ENCODE measurements at regions not wholly inside any gene's neighbourhood (a gene's known extent, or its start where the extent isn't known, plus 50 kb on each side); places are given as distances from the start of the nearest gene placed in this dataset.

DNA sequence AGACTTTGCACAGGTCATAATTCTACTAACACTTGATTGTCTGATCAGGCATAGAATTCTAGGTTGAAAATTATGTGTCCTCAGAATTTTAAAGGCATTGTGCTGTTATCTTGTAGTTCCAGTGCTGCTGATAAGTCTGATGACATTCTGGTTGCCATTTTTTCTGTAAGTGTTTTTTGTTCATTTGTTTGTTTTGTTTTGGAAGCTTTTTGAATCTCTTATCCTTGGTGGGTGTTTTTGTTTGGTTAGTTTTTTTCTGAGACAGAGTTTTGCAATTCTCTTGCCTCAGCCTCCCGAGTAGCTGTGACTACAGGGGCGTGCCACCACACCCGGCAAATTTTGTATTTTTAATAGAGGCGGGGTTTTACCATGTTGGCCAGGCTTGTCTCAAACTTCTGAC, 178.9 kb downstream of the CCDC71L start:
- intact Hi-C loops (cut with DNase I), result no loop called here
- no peak for DNase-seq
- no peaks in the 10 kb centered on the region for H3K27me3 ChIP-seq (ENCODE audit: insufficient read depth in 3 of 3, low read length in 2 of 3)
- no peak overlapping the region for H3K4me3 ChIP-seq
- peaks cover 25% of the 10 kb centered on the region for H3K4me1 ChIP-seq
- 82 to 95% (median 93%) methylated on average over 4 of the region's 4 CpGs for WGBS, 3 donors
- no peaks in the 10 kb centered on the region for H3K36me3 ChIP-seq (ENCODE audit: insufficient read depth in 1 of 2, low read depth in 1 of 2)
- ATAC-seq, result no peak
- no peak overlapping the region for H3K27ac ChIP-seq
- TF ChIP-seq, protein P1, sequence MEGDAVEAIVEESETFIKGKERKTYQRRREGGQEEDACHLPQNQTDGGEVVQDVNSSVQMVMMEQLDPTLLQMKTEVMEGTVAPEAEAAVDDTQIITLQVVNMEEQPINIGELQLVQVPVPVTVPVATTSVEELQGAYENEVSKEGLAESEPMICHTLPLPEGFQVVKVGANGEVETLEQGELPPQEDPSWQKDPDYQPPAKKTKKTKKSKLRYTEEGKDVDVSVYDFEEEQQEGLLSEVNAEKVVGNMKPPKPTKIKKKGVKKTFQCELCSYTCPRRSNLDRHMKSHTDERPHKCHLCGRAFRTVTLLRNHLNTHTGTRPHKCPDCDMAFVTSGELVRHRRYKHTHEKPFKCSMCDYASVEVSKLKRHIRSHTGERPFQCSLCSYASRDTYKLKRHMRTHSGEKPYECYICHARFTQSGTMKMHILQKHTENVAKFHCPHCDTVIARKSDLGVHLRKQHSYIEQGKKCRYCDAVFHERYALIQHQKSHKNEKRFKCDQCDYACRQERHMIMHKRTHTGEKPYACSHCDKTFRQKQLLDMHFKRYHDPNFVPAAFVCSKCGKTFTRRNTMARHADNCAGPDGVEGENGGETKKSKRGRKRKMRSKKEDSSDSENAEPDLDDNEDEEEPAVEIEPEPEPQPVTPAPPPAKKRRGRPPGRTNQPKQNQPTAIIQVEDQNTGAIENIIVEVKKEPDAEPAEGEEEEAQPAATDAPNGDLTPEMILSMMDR (IDR thresholded peaks at IDR 0.05), result no peak
- H3K9me3 ChIP-seq, result no peaks in the 10 kb centered on the region

DNA sequence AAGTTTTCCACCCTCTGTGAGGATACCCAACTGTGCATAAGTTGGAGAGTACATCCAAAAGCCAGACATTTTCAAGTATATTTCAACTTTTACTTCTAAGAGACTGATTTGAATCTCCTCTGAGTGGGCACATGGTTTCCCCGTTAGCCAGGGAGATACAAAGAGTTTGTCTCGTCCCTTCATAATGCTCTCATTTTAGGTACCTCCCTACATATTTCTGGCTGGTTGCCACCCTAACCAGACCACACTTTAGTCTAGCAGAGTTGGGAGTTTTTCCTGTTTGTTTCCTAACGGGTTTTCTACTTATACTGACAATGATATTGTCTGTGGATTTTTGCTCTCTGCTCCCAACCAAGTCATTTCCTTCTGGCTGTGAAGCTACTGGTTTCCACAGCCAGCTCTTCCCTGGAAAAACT, 180.3 kb downstream of the CCDC71L start:
- ATAC-seq (no peak), DNase-seq (no peak)
- WGBS, 3 donors, result 40 to 54% (median 49%) methylated on average over 3 of the region's 3 CpGs
- Histone ChIP-seq H3K36me3 (ENCODE audit: insufficient read depth in 1 of 2, low read depth in 1 of 2) (no peaks in the 10 kb centered on the region), H3K27ac (no peak overlapping the region), H3K9me3 (no peaks in the 10 kb centered on the region), H3K4me3 (no peak overlapping the region), H3K4me1 (peaks cover 21% of the 10 kb centered on the region), H3K27me3 (ENCODE audit: insufficient read depth in 3 of 3, low read length in 2 of 3) (no peaks in the 10 kb centered on the region)
- TF ChIP-seq, protein P1 (IDR thresholded peaks at IDR 0.05), result no peak
- intact Hi-C loops (cut with DNase I), result no loop called here

DNA sequence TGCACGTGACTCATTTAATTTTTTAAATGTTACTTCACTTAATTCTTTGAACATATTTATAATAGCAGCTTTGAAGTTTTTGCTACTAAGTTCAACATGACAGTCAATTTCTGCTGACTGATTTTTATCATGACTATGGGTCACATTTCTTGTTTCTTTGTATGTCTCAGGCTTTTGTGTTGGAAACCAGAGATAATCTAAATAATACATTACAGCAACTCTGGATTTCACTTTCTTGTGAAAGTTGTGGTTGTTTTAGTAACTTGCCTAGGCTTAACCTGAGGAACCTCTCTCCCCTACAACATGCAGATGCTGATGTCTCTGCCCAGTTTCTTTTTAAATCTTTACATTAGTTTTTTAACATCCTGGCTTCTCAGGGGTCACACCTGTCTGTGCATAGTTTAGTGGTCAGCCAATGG, 180.8 kb downstream of the CCDC71L start:
- Histone ChIP-seq H3K36me3 (ENCODE audit: insufficient read depth in 1 of 2, low read depth in 1 of 2) (no peaks in the 10 kb centered on the region), H3K9me3 (no peaks in the 10 kb centered on the region), H3K27ac (no peak overlapping the region), H3K4me1 (peaks cover 16% of the 10 kb centered on the region), H3K4me3 (no peak overlapping the region), H3K27me3 (ENCODE audit: insufficient read depth in 3 of 3, low read length in 2 of 3) (no peaks in the 10 kb centered on the region)
- 68 to 81% (median 77%) methylated on average over 1 of the region's 1 CpG for WGBS, 3 donors
- intact Hi-C loops (cut with DNase I), result no loop called here
- no peak for DNase-seq
- ATAC-seq, result no peak
- TF ChIP-seq, protein P1 (IDR thresholded peaks at IDR 0.05), result no peak

DNA sequence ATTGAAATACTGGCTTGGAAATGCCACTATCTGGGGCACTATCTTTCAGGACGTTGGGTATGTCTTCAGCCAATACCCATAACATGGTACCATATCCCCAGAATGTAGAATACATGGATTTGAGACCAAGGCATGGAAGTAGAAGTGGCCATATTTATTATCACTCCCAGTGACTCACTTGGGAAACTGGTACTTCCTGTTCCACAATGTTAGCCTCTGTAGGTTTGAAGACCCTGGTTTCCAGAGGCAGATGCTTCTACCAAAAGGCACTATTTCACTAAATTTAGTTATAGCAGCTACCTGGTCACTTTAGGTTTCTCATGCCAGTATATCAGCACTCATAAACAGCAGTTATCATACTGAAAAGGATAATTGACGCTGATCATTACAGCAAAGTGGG, 184.2 kb downstream of the CCDC71L start:
- no peak overlapping the region for H3K4me3 ChIP-seq
- no peaks in the 10 kb centered on the region for H3K9me3 ChIP-seq
- no peaks in the 10 kb centered on the region for H3K36me3 ChIP-seq (ENCODE audit: insufficient read depth in 1 of 2, low read depth in 1 of 2)
- no peaks in the 10 kb centered on the region for H3K27me3 ChIP-seq (ENCODE audit: insufficient read depth in 3 of 3, low read length in 2 of 3)
- TF ChIP-seq, protein P1 (IDR thresholded peaks at IDR 0.05), result no peak
- DNase-seq, result no peak
- intact Hi-C loops (cut with DNase I), result no loop called here
- no peak overlapping the region for H3K27ac ChIP-seq
- no peaks in the 10 kb centered on the region for H3K4me1 ChIP-seq
- 61 to 73% (median 69%) methylated on average over 2 of the region's 2 CpGs for whole genome bisulfite sequencing, 3 donors
- no peak for ATAC-seq

DNA sequence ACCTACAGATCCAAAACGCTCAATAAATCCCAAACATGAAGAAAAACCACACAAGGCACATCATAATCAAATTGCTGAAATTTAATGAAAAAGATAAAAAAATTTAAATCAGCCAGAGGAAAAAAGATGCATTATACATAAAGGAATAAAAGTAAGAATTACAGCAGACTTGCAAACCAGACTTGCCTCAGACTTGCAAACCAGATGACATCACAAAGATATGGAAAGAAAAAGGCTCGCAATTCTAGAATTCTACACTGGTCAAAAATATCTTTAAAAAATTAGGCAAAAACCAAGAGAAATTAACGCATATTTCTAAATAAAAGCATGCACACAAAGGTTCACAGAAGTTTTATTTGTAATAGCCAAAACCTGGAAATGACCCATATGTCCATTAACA, 188.0 kb upstream of the NAMPT start:
- no peak for ATAC-seq
- no peaks in the 10 kb centered on the region for H3K36me3 ChIP-seq (ENCODE audit: insufficient read depth in 1 of 2, low read depth in 1 of 2)
- intact Hi-C loops (cut with DNase I), result no loop called here
- DNase-seq, result no peak
- H3K27me3 ChIP-seq (ENCODE audit: insufficient read depth in 3 of 3, low read length in 2 of 3), result no peaks in the 10 kb centered on the region
- 45 to 73% (median 67%) methylated on average over 3 of the region's 3 CpGs for WGBS, 3 donors
- H3K4me1 ChIP-seq, result no peaks in the 10 kb centered on the region
- no peak overlapping the region for H3K27ac ChIP-seq
- TF ChIP-seq, protein P1 (IDR thresholded peaks at IDR 0.05), result no peak
- no peaks in the 10 kb centered on the region for H3K9me3 ChIP-seq
- H3K4me3 ChIP-seq, result no peak overlapping the region
